EH (cell line): ENCODE measurements at regions not wholly inside any gene's neighbourhood (a gene's known extent, or its start where the extent isn't known, plus 50 kb on each side); places are given as distances from the start of the nearest gene placed in this dataset.

Experiments used
- DNase-seq: peaks from one replicate; pipeline ENCODE4 v3.0.0-alpha.2; 2015; ENCODE audit warnings: low read depth

DNA sequence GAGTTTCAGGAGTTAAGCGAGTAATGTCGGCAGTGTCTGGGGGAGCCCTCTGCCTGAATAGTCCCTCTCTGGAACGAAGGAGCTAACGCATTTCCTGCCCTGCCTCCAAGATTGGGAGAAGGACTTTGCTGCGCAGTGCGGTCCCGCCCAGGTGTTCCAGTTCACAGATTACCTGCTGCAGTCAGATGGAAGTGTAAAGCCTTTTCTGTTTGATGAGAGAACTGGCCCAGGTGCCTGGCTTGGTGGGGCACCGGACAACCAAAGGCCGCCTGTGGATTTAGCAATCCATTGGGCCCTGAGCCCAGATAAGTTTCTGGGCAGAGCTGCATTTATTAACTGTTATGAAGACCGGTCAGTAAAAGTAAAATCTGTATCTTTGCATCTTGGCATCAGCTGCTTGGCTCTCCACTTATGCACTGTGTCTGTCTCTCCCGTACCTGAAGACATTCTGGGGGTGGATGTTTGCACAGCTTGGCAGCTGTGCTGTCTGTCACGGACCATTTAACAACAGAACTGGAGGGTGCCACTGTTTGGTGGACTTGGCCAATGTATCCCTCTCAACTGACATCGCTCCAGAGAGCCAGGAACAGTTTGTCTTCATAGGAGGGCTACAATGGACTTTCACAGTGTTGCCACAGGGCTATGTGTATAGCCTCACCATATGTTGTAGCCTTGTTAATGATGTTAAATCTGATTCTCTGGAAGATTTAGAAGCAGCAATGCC, 654.7 kb upstream of the ZWINT start:
- no peak for DNase-seq

DNA sequence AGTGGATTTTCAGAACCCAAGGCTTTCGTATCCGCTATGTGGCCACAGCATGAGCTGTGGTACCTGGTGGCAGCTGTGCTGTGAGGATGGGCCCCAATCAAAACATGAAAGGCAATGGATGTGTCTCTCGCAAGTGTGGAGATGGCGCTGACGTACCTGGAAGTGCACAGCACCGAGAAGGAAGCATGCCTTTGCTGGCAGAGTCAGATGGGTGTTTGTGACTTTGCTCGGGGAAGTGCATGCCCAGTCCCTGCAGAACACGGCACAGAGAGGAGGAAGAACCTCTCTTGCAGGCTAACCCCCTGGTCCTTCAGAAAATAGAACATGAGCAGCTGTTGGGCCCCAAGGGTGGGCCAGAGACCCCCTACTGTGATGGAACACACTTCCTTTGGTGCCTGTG, 654.1 kb upstream of the ZWINT start:
- DNase-seq, result no peak

DNA sequence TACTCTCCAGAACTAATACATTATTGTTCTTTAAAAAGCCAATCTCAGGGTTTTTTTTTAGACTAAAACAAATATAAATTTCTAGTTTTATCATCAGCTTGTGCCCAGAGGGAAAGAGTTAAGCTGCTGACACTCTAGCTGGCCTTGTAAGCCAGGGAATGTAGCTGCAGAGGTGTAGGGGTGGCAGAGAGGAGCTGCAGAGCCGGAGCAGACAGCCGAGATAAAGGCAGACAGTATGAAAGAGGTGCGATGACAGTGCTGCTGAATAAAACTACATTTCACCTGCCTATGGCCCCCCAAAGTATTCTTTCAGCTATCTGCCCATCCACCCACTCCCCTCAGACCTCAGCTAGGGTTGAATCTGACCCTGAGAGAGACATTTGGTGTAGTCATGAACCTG, 653.7 kb upstream of the ZWINT start:
- DNase-seq, result no peak

DNA sequence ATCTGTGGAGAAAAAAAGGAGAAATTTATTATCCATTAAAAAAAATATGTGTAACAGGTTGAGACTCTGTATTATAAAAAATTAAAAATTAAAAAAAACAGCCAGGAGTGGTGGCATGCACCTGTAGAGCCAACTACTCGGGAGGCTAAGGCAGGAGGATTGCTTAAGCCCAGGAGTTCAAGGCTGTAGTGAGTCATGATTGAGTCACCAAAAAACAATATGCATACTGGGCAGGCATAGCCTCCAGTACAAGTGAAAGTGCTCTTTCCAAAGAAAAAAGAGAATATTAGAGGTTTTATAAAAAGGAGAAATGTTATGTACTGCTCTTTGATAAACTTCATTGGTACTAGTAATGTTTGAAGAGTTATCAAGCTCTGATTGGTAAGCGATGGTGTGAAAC, 647.1 kb upstream of the ZWINT start:
- DNase-seq, result no peak

DNA sequence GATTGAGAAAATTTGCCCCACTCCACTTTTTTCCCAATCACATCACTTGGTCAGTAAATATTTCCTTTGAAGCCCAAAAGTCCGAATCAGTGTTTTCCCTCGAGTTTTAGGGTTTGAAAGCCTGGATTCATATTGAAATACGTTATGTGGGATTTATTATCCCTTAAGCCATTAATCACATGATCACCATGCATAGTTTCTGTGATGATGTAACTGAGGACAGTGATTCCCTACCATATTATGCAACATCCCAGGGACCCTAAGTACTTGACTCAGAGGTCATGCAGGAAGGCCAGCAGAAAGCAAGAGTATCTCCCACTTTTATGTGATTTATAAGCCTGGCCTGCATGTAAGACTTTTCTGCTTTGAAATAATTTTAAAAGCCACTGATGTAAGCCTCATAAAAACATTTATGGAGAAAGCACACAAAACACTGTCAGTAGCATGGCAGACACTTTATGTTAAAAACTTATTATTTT, 630.6 kb upstream of the ZWINT start:
- DNase-seq, result no peak

DNA sequence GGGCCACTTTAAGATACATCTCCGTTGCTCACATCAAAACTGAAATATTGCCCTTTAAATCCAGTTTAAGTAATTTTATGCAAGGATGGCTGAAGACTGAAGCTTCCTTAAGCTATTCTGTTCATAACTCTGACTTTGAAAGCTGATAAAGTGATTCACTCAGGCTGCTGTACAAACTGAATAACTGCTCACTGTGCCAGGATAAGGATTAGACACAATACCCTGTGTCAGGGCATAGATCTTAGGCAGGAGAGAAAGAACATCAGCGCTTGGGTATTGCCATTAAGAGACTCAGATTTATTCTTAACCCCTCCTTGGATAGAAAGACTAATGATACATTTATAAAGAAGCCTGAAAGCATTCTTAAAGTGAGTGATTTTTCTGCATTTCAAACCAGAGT, 614.5 kb upstream of the ZWINT start:
- no peak for DNase-seq

DNA sequence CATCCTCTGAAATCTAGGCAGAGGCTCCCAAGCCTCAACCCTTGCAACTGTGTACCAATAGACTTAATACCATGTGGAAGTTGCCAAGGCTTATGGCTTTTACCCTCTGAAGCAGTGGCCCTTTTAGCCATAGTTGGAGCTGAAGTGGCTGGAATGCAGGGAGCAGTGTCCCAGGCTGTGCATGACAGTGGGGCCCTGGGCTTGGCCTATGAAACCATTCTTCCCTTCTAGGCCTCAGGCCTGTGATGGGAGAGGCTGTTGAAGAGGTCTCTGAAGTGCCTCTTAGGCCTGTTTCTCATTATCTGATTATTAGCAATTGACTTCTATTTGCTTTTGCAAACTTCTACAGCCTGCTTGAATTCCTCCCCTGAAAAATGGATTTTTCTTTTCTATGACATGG, 612.7 kb upstream of the ZWINT start:
- DNase-seq, result no peak

DNA sequence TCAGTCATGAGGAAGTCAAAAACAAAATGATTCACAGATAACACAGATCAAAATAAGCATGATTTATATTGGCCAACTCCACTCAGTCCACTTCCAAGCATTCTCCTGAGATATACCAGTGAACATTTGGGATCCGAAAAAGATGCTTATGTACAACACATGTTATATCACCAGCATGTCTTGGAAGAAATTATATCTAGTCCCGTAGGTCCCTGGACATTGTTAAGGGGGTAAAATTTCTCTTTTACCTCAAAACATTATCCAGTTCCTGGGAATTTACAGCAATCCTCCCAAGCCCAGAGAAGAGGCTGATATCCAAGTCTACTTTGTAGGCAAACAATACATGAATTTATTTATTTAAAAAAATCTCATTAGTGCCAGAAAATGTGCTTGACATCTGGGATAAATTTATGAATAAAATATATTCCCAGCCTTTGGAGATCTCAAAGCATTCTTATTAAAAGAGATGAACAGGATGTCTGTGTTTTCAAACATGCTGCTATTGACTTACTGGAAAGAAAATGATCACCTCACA, 582.2 kb upstream of the ZWINT start:
- no peak for DNase-seq

DNA sequence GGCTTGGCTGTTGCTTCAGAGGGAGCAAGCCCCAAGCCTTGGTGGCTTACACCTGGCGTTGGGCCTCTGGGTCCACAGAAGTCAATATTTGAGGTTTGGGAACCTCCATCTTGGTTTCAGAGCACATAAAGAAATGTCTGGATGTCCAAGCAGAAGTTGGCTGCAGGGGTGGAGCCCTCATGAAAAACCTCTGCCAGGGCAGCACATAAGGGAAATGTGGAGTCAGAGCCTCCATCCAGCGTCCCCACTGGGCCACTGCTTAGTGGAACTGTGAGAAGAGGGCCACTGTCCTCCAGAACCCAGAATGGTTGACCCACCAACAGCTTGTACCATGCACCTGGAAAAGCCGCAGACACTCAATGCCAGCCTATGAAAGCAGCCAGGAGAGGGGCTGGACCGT, 573.5 kb upstream of the ZWINT start:
- DNase-seq, result no peak

DNA sequence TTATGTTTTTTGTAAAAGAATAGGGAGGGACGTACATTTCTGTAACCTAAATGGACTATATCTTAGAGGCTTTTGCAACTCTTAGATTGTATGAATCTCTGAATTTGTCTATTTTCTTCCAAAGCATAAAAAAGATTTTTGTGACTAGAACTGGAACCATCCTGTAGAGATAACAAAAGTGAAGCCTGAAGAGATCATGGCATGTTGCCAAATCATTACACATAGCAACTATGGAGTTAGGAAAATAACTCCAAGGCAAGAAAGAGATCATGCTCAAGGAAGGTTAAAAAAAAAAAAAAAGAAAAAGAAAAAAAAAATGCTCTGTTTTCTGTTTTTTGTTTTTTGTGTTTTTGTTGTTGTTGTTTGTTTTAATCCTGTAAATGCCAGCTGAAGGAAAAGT, 567.7 kb upstream of the ZWINT start:
- DNase-seq, result no peak

DNA sequence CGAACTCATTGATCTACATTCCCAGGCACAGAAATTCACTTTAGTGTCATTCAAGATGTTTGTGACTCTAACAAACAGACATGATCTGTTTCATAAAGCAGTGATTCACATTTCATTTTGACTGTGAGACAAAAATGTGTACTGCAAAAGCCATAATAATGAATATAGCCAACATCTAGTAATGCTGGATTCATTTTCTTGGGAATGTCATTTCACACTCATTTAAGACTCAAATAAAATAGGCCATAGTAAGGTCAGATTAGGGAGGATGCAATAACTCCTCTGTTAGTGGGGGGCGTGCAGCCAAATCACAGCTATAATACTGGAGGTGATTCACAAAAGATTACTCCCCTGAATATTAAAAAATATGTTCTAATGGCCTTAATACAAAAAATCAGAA, 566.6 kb upstream of the ZWINT start:
- no peak for DNase-seq

DNA sequence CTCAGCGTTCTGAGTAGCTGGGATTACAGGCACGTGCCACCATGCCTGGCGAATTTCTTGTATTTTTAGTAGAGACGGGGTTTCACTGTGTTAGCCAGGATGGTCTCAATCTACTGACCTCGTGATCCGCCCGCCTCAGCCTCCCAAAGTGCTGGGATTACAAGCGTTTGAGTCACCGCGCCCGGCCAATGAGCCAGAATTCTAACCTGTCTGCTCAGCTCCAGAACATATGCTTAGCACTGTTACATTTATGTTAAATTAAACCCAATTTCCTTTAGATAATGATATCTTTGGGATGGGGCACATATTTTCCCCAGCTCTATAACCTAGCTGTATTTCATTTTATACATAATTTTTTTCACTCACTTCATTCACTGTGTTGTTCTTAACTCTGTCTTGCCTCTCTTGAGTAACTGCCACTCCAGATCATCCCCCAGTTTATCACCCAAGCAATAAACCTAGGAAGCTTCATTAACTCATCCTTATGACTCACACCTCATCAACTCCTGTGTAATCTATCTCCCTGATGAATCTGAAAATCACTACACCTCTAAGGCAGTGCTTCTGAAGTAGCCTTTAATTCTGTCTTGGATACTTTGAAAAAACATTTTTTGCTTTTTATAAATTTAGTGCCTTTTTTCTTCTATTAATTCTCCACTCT, 559.7 kb upstream of the ZWINT start:
- DNase-seq, result no peak

DNA sequence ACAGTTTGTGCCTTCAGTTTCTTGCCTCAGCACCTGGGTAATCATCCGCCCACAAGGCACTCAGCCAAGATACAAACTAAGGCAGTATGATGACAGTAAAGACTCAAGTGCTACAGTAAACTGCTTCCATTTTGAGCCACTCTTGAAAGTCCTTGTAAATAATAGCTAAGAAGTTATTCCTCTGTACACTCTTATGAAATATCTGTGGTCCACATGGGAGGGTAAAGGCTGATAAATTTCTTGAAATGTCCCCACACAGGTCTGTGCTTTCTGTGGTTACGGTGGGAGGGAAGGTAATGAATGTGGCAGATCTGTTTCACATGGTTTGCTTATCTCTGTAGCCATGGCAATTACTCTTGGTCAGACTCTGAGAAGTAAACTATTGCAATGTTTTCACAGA, 551.0 kb upstream of the ZWINT start:
- DNase-seq, result no peak

DNA sequence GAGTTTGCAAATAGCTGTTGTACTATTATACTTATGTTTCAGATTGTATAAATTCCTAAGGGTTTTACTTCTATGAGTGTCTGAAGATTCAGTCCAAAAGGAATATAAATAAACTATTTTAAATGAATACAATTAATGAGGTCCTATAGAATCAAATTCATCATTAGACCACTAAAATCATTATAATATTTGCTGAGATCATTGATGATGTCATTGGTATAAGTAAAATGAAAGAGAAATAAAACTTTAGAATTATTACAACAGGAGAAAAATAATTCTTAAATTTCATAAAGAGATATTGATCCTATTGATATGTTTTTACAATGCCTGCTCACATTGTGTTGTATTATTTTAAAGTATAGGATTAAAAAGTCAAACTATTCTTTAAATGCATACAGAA, 544.0 kb upstream of the ZWINT start:
- DNase-seq, result no peak

DNA sequence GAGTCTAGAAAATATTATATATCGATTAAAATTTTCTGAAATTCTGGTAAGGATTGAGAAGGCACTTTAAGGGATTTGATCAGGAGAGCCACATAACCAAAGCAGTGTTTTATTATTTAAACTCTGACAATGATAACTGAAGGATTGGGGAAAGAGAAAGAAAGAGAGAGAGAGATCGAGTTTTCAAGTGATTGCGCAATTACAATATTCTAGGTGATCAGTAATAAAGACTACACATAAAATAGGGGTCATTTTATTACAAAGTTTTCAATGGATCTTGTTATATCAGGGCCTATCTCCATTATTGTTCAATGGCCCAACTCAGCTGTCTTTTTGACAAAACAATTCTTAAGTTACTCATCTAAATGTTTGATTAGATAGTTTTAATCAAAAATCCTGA, 541.5 kb upstream of the ZWINT start:
- no peak for DNase-seq

DNA sequence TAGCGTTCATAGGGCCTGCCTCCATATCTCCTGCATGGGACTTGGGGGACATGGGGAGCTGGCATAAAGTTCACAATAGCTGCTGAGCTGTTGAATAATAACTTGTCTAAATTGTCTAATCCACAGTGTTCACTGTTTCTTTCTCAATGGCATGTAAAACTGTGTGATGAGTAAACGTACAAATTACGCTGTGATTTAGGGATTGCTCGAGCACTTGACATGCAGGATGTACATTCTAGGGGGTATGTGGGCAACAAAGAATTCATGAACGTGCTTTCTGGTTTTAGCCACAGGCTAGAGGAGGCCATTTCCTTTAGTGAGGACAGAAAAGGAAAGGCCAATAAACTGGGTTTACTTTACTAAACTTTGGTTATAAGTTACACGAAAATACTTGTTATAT, 534.2 kb upstream of the ZWINT start:
- DNase-seq, result no peak

DNA sequence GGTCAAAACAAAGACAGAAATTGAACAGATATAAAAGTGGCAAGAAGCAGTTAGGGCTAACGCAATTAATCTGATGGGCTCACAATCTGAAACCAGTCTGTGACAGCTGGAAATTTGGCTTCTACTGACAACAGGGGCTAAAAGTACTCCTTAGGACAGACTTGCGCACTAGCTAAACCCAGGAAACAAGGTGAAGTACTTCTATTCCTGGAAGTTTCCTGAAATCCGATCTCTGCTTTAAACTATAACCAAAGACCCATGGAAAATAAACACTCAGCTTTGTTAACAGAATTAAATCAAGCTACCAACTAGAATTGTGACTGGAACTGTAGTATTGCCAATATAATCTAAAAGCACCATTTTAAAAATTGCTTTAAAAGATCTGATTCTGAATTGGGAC, 520.2 kb upstream of the ZWINT start:
- no peak for DNase-seq

DNA sequence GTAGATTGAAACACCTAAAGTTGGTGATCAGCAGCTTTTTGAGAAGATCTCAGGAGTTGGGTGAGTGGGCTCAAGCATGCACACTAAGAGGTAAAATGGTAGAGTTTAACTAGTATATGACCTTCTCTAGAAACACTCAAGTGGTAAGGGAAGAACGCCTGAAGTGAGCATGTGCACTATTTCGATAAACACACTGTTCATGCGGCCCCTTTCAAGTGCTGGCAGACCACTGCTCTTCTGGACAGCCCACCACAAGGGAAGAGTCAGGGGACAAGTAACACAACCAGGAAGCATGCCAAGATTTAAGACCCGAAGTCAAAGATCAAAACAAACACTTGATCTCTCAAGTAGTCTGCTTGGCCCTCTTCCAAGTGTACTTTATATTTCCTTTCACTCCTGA, 519.5 kb upstream of the ZWINT start:
- no peak for DNase-seq

DNA sequence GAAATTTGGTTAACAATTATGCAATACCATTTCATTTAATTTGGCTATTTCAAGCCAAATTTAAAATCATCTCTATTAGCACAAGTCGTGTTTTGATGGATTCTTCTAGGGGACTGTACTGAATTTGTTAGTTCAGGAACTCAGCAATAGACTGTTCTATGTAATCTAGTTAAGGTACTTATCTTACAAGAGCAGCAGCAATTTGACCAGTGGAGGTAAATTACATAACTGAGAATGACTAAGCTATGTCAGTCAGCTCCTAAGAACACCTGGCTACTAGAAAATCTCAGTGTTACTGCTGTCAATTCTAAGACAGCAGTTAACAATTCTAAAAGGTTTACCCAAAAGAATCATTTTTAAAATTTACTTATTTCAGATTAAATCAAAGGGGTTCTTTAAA, 513.9 kb upstream of the ZWINT start:
- no peak for DNase-seq

DNA sequence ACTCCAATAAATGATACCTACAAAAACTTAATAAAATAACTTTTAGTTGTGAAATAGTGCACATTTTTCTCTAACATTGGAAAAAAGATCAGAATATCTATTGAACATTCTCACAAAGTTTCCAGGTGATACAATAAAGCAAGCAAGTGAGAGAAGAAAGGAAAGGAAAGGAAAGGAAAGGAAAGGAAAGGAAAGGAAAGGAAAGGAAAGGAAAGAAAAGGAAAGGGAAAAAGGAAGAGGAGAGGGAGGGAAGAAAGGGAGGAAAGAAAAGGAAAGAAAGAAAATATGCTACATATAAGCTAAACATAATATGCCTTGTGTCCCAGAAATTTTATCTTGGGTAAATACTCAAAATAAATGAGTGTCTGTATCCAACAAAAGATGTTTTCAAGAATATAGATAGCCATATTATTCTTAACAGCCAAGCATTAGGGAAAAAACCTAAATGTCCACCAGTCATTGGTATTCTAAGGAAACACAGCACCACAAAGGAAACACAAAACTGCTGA, 510.2 kb upstream of the ZWINT start:
- DNase-seq, result no peak

DNA sequence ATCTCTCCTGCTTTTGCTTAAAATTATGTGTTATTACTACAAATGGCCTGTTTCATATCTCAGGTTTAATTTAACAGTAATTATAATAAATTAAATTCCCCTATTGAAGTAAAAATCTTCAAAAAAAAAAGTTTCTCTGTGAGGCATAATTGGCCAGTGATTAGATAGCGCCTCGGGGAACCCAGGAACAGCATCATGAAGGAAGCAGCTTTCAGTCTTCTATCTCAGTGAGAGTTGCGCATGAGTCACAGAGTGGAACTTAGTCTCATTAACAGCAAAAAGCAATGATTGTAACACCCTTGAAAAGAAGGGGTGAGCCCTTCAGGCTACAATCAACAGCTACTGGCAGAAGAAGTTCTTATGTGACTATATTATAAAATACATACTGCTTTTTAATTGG, 506.2 kb upstream of the ZWINT start:
- DNase-seq, result no peak

DNA sequence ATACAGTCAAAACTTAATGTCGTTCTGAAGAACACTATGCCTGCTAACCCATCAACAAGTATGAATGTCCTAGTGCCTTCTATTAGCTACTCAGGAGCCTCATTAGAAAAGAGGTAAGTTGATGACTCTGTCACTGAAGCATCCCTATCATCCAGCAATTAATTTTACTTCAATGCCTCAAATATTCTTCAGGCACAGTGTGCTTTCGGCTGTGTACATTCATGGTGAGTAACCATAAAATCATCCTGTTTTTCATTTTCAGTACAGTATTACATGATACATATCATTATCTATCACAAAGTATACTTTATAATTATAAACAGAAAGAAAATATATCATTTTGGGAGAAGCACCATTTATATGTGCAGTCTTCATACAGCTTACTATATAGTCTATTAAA, 495.5 kb upstream of the ZWINT start:
- DNase-seq, result no peak

DNA sequence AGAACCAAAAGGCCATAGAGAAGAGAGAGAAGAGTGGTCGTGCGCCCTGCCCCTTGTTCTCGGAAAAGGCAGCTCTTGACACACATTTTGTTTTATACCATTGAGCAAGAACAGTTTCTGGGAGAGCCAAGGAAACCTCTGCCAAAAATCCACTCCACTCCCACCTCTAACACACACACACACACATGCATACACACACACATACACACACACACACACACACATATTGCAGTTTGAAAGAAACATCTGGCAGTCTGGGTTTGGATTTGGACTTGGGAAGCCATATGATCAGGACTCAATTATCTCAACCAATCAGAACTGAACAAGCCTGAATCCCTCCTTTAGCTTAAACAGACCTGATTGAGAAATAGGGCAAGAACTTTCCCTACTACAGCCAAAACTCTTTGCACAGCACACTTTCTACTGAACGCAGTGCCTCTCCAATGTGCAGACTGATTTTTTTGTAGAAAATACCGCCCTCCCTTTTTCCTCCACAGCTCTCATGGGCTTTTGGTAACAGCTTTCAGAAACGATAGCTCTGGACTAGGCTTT, 484.0 kb upstream of the ZWINT start:
- DNase-seq, result no peak
